ENCODE measurements at regions not wholly inside any gene's neighbourhood (a gene's known extent, or its start where the extent isn't known, plus 50 kb on each side); places are given as distances from the start of the nearest gene placed in this dataset.

- TF ChIP-seq POLR2A (IDR thresholded peaks at IDR 0.05; ENCODE audit: borderline replicate concordance, extremely low read depth, insufficient read depth, insufficient read length) (no peak), EZH2 (IDR thresholded peaks at IDR 0.05) (no peak), CTCF (IDR thresholded peaks at IDR 0.05 in 2 of 3, conservative IDR thresholded peaks at IDR 0.05 in 1 of 3; ENCODE audit: borderline replicate concordance in 1 of 3, insufficient read depth in 1 of 3, low read depth in 2 of 3, low read length in 2 of 3) (no peak), EZH2phosphoT487 (IDR thresholded peaks at IDR 0.05; ENCODE audit: borderline replicate concordance) (no peak), CBX3 (IDR thresholded peaks at IDR 0.05; ENCODE audit: low read depth) (no peak), POLR2AphosphoS5 (IDR thresholded peaks at IDR 0.05; ENCODE audit: low read depth, low read length) (no peak), EGR1 (IDR thresholded peaks at IDR 0.05; ENCODE audit: low read depth) (no peak), RAD21 (IDR thresholded peaks at IDR 0.05; ENCODE audit: low read depth) (no peak)
Observed at GRCh38 chr9:111102793-111103464, 64.7 kb upstream of the LPAR1 start.

Measured in HCT116 (cell line).